ENCODE measurements at regions not wholly inside any gene's neighbourhood (a gene's known extent, or its start where the extent isn't known, plus 50 kb on each side); places are given as distances from the start of the nearest gene placed in this dataset.

DNA sequence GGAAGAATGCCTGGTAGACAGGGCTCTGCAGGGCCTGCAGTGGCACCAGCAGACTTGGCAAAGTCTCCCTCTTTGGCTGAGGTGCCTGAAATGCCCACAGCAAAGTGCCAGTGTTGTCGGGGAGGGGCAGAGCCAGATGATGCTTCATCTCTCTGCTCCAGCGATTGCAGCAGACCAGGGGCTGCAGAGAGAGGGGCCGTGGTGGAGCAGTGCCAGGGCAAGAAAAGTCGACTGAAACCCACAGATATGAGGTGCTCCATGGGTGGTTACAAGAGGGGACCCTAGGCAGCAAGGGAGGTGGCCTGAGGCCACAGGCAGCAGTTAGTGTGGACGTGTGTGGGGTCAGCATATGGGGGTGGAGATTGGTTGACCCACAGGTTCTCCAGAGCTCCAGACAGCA, 123.5 kb upstream of the SHH start:
- TF ChIP-seq ZBTB7A (IDR thresholded peaks at IDR 0.05; ENCODE audit: low read depth) (no peak), EP300 (IDR thresholded peaks at IDR 0.05; ENCODE audit: borderline replicate concordance) (no peak), RAD21 (IDR thresholded peaks at IDR 0.05; ENCODE audit: low read depth) (no peak), TEAD4 (IDR thresholded peaks at IDR 0.05) (no peak), YY1 (IDR thresholded peaks at IDR 0.05; ENCODE audit: low read depth) (no peak), TAF1 (IDR thresholded peaks at IDR 0.05; ENCODE audit: low read depth) (no peak), EGR1 (IDR thresholded peaks at IDR 0.05) (no peak)

Measured in Ishikawa (cell line).